OCI-LY7 (cell line): ENCODE measurements at regions not wholly inside any gene's neighbourhood (a gene's known extent, or its start where the extent isn't known, plus 50 kb on each side); places are given as distances from the start of the nearest gene placed in this dataset.

Experiments used
- BruUV-seq: library from RNA; stranded (reverse); fragments of 400-500 nt; replicated peaks from 2 replicates; lab custom pipeline; 2021; lab: Mats Ljungman, UMichigan
- CTCF ChIA-PET: fragments of 300-600 bp; sonication (Branson Sonifier 250); formaldehyde crosslinking; loops from one replicate; lab custom pipeline; 2022; ENCODE audit warnings: antibody characterized with exemption; ENCODE audit not compliant: unreplicated experiment; lab: Charles Lee
- POLR2A ChIA-PET: fragments of 300-600 bp; sonication (Branson Sonifier 250); formaldehyde crosslinking; loops from one replicate; lab custom pipeline; 2022; ENCODE audit warnings: antibody characterized with exemption; lab: Charles Lee
- DNase-seq: peaks from one replicate; pipeline ENCODE4 v3.0.0-alpha.2; 2015; ENCODE audit warnings: low spot score
- H2AFZ ChIP-seq: fragments of 200-600 bp; sonication (generic), shearing (Covaris generic); 2 replicates; pipeline ENCODE4 v1.6.1; 2014; ENCODE audit warnings: mild to moderate bottlenecking, antibody characterized with exemption, low read length, moderate library complexity
- H3K27ac ChIP-seq: fragments of 200-600 bp; sonication (generic); 2 replicates; pipeline ENCODE4 v1.5.1; 2014; ENCODE audit warnings: mixed run types, low read depth, mild to moderate bottlenecking, moderate library complexity, low read length, inconsistent platforms; ENCODE audit not compliant: poor library complexity, severe bottlenecking
- H3K36me3 ChIP-seq: fragments of 200-600 bp; sonication (generic); 2 replicates; pipeline ENCODE4 v1.6.1; 2014; ENCODE audit warnings: mild to moderate bottlenecking, antibody characterized with exemption, low read length, moderate library complexity, mixed read lengths; ENCODE audit not compliant: insufficient read depth
- H3K4me1 ChIP-seq: fragments of 200-600 bp; sonication (generic); 2 replicates; pipeline ENCODE4 v1.5.1; 2014; ENCODE audit warnings: mild to moderate bottlenecking, low read length; ENCODE audit not compliant: insufficient read depth, poor library complexity, severe bottlenecking
- H3K4me2 ChIP-seq: fragments of 200-600 bp; sonication (generic); 2 replicates; pipeline ENCODE4 v1.6.1; 2014; ENCODE audit warnings: mild to moderate bottlenecking, low read length
- H3K4me3 ChIP-seq: fragments of 200-600 bp; sonication (generic); 2 replicates; pipeline ENCODE4 v1.5.1; 2014; ENCODE audit warnings: mild to moderate bottlenecking, low read depth, low read length; ENCODE audit not compliant: poor library complexity, severe bottlenecking
- H3K79me2 ChIP-seq: fragments of 200-600 bp; sonication (generic); 2 replicates; pipeline ENCODE4 v1.6.1; 2016; ENCODE audit warnings: low read depth, mild to moderate bottlenecking, low read length, moderate library complexity, mixed read lengths; ENCODE audit not compliant: insufficient read depth
- H3K9me2 ChIP-seq: fragments of 200-600 bp; sonication (generic); 2 replicates; pipeline ENCODE4 v1.6.1; 2016; ENCODE audit warnings: mild to moderate bottlenecking, low read length, mixed read lengths; ENCODE audit not compliant: insufficient read depth
- H3K9me3 ChIP-seq: fragments of 200-600 bp; sonication (generic); 2 replicates; pipeline ENCODE4 v1.6.1; 2014; ENCODE audit warnings: mild to moderate bottlenecking, mixed run types, low read length, mixed read lengths
- H4K20me1 ChIP-seq: fragments of 200-600 bp; sonication (generic); 2 replicates; pipeline ENCODE4 v1.6.1; 2014; ENCODE audit warnings: mild to moderate bottlenecking, antibody characterized with exemption, low read length, moderate library complexity, mixed read lengths; ENCODE audit not compliant: insufficient read depth
- EZH2phosphoT487 ChIP-seq: fragments of 200-600 bp; sonication (generic); IDR thresholded peaks from 2 replicates; pipeline ENCODE4 v1.6.1; 2018; ENCODE audit warnings: low read depth, borderline replicate concordance, mild to moderate bottlenecking, mixed run types, antibody characterized with exemption, low read length, moderate library complexity, mixed read lengths
- intact Hi-C: fragments of 100-400 bp; cut with micrococcal nuclease; formaldehyde crosslinking; loops from one replicate; pipeline ENCODE4 v1.10.0; 2022; ENCODE audit not compliant: unreplicated experiment
- TF ChIP-seq, protein P1 (sequence below): fragments of 200-600 bp; sonication (generic); conservative IDR thresholded peaks from 2 replicates; pipeline ENCODE4 v1.5.1; 2014; ENCODE audit warnings: mild to moderate bottlenecking, antibody characterized with exemption, low read length, moderate library complexity, mixed read lengths

DNA sequence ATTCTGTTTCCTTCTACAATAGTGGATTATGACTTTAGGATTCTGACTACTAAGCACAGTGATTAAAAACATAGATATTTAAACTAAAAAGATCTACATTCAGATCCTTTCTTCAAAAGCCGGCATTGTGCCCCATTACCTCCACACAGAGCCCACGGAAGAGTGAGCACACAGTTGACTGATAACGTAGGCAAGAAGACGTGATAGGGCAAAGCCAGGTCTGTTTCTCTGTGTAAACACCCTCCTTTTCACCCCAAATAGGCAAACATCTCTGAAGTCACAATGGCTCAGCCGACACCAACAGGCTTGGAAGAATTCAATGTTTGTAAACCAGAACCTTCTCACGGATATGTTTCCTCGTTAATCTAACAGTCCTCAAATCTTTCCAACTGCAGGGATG is 302.9 kb downstream of the CMPK2 start:
- BruUV-seq = no TSS peak
- H2AFZ ChIP-seq = no peak overlapping the region
- no peaks in the 10 kb centered on the region for H3K9me2 ChIP-seq
- ChIA-PET POLR2A (interaction anchor here (0.7 kb wide), 1 partner anchor 54 kb away, joined by 4 read pairs; no protein-coding TSS in a partner anchor), CTCF (no interaction called here)
- H3K79me2 ChIP-seq = no peaks in the 10 kb centered on the region
- intact Hi-C loops = no loop called here
- no peaks in the 10 kb centered on the region for H3K9me3 ChIP-seq
- DNase-seq = no peak
- H3K27ac ChIP-seq = no peak overlapping the region
- H3K36me3 ChIP-seq = no peaks in the 10 kb centered on the region
- no peaks in the 10 kb centered on the region for H4K20me1 ChIP-seq
- no peaks in the 10 kb centered on the region for H3K4me1 ChIP-seq
- TF ChIP-seq, protein P1, sequence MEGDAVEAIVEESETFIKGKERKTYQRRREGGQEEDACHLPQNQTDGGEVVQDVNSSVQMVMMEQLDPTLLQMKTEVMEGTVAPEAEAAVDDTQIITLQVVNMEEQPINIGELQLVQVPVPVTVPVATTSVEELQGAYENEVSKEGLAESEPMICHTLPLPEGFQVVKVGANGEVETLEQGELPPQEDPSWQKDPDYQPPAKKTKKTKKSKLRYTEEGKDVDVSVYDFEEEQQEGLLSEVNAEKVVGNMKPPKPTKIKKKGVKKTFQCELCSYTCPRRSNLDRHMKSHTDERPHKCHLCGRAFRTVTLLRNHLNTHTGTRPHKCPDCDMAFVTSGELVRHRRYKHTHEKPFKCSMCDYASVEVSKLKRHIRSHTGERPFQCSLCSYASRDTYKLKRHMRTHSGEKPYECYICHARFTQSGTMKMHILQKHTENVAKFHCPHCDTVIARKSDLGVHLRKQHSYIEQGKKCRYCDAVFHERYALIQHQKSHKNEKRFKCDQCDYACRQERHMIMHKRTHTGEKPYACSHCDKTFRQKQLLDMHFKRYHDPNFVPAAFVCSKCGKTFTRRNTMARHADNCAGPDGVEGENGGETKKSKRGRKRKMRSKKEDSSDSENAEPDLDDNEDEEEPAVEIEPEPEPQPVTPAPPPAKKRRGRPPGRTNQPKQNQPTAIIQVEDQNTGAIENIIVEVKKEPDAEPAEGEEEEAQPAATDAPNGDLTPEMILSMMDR = no peak
- TF ChIP-seq EZH2phosphoT487 = no peak
- H3K4me2 ChIP-seq = no peak overlapping the region
- H3K4me3 ChIP-seq = no peak overlapping the region

DNA sequence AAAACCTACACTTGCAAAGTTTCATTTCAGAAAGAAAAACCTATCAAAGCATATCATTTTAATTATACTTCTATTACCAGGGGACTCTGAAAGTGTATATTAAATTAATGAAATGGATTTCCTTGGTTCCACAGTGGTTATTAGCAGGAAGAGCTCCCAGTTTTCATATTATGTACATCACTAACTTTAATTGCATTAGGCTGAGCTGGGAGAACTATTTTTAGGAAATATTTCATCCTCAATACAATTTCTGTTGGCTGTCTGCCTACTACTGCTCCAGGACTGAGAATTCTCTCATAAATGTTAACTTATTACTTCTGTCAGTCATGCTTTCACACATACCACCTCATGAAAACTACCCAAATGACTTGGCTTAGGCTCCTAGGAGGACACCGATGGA is 301.4 kb downstream of the CMPK2 start:
- intact Hi-C loops = no loop called here
- H2AFZ ChIP-seq = no peak overlapping the region
- H3K4me1 ChIP-seq = no peaks in the 10 kb centered on the region
- no peaks in the 10 kb centered on the region for H4K20me1 ChIP-seq
- H3K9me2 ChIP-seq = no peaks in the 10 kb centered on the region
- no peak overlapping the region for H3K27ac ChIP-seq
- CTCF ChIA-PET = no interaction called here
- POLR2A ChIA-PET = no interaction called here
- H3K9me3 ChIP-seq = no peaks in the 10 kb centered on the region
- H3K79me2 ChIP-seq = no peaks in the 10 kb centered on the region
- BruUV-seq = no TSS peak
- no peak overlapping the region for H3K4me2 ChIP-seq
- no peak for TF ChIP-seq EZH2phosphoT487
- TF ChIP-seq, protein P1 = no peak
- no peak overlapping the region for H3K4me3 ChIP-seq
- DNase-seq = no peak
- no peaks in the 10 kb centered on the region for H3K36me3 ChIP-seq

DNA sequence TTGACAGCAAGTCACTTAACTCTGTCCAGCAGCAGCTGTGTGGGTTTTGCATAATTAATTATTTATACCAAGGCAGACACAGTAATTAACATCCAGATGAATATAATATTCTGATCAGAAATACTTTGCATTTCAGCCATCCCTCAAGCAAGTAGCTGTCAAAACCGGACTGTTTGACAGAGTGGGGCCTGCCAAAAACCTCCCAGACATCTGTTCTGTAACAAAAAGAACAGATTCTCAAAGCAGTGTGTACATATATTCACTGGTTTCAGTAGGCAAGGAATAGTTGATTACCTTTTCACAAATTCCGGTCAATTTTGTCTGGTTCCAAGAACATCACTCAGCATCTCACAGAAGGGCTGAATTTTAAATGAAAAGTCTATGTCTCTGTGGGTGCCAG is 291.6 kb downstream of the CMPK2 start:
- H3K36me3 ChIP-seq = no peaks in the 10 kb centered on the region
- H3K9me3 ChIP-seq = no peaks in the 10 kb centered on the region
- no TSS peak for BruUV-seq
- no peaks in the 10 kb centered on the region for H3K9me2 ChIP-seq
- ChIA-PET POLR2A (no interaction called here), CTCF (no interaction called here)
- no peak overlapping the region for H3K27ac ChIP-seq
- no peak for TF ChIP-seq EZH2phosphoT487
- TF ChIP-seq, protein P1 = no peak
- H3K4me1 ChIP-seq = no peaks in the 10 kb centered on the region
- H2AFZ ChIP-seq = no peak overlapping the region
- intact Hi-C loops = no loop called here
- no peak for DNase-seq
- no peaks in the 10 kb centered on the region for H4K20me1 ChIP-seq
- no peak overlapping the region for H3K4me2 ChIP-seq
- no peaks in the 10 kb centered on the region for H3K79me2 ChIP-seq
- H3K4me3 ChIP-seq = no peak overlapping the region
